Bronchial epithelial cell (primary cell): ENCODE measurements at regions not wholly inside any gene's neighbourhood (a gene's known extent, or its start where the extent isn't known, plus 50 kb on each side); places are given as distances from the start of the nearest gene placed in this dataset.
A peak's percentile ranks its signal among the peaks of the same experiment; 100 is the strongest.
"Not testable (repeated sequence)": the region's sequence is repeated elsewhere in the genome, so short reads cannot be mapped to it uniquely, and the experiment has no call there.

ENCODE experiments used
- DNase-seq: peaks from one replicate; pipeline ENCODE4 v3.0.0-alpha.2; 2010; ENCODE audit warnings: low read depth
- FAIRE-seq: peaks from 2 replicates; lab custom pipeline; 2011; peaks lifted over from hg19 to GRCh38; lab: Jason Lieb, UNC
- H3K27me3 ChIP-seq: 2 replicates; pipeline ENCODE4 v1.5.1; 2011; ENCODE audit warnings: low read length; ENCODE audit not compliant: control insufficient read depth, insufficient read depth
- H3K36me3 ChIP-seq: 2 replicates; pipeline ENCODE4 v1.5.1; 2011; ENCODE audit warnings: low read length; ENCODE audit not compliant: control insufficient read depth, insufficient read depth
- H3K4me3 ChIP-seq: 2 replicates; pipeline ENCODE4 v1.5.1; 2011; ENCODE audit warnings: mild to moderate bottlenecking, low read depth, low read length, control low read depth
- CTCF ChIP-seq: IDR thresholded peaks from 2 replicates; pipeline ENCODE4 v1.5.1; 2011; ENCODE audit warnings: mild to moderate bottlenecking, moderate library complexity, low read length, control low read depth, inconsistent platforms; ENCODE audit not compliant: insufficient read depth, severe bottlenecking

GRCh38 chr6:16884526-16884925 is 123.3 kb upstream of the ATXN1 start:
- Histone ChIP-seq H3K27me3 (no peaks in the 10 kb centered on the region), H3K4me3 (no peak overlapping the region), H3K36me3 (no peaks in the 10 kb centered on the region)
- no peak for TF ChIP-seq CTCF
- FAIRE-seq (no peak), DNase-seq (no peak)

- Histone ChIP-seq H3K4me3 (no peak overlapping the region), H3K27me3 (no peaks in the 10 kb centered on the region), H3K36me3 (no peaks in the 10 kb centered on the region)
- no peak for TF ChIP-seq CTCF
- FAIRE-seq (no peak), DNase-seq (no peak)
These were observed 122.2 kb upstream of the ATXN1 start for GRCh38 chr6:16883414-16883813.

- FAIRE-seq (peak; percentile 32), DNase-seq (no peak)
- TF ChIP-seq CTCF: no peak
- no peak overlapping the region for H3K4me3 ChIP-seq
- no peaks in the 10 kb centered on the region for H3K36me3 ChIP-seq
- H3K27me3 ChIP-seq: peaks cover 2% of the 10 kb centered on the region
These were observed 121.0 kb upstream of the ATXN1 start for GRCh38 chr6:16882230-16882629.

- FAIRE-seq, H3K36me3 ChIP-seq: not testable (repeated sequence)
These were observed 115.6 kb upstream of the ATXN1 start for GRCh38 chr6:16876852-16877251.

GRCh38 chr6:16876201-16876600 is 114.9 kb upstream of the ATXN1 start:
- Histone ChIP-seq H3K36me3 (no peaks in the 10 kb centered on the region), H3K4me3 (no peak overlapping the region), H3K27me3 (peaks cover 2% of the 10 kb centered on the region)
- no peak for FAIRE-seq
- no peak for TF ChIP-seq CTCF
- DNase-seq: no peak

More at GRCh38 chr6:16876852-16877251, 115.6 kb upstream of the ATXN1 start:
- not testable (repeated sequence) for DNase-seq, H3K27me3 ChIP-seq, H3K4me3 ChIP-seq

- FAIRE-seq: no peak
These were observed 112.4 kb upstream of the ATXN1 start for GRCh38 chr6:16873698-16874097.

More at GRCh38 chr6:16873698-16874097, 112.4 kb upstream of the ATXN1 start:
- no peak for DNase-seq
- TF ChIP-seq CTCF: no peak
- Histone ChIP-seq H3K27me3 (peaks cover 2% of the 10 kb centered on the region), H3K4me3 (no peak overlapping the region), H3K36me3 (no peaks in the 10 kb centered on the region)
